K562 (cell line): ENCODE measurements at regions not wholly inside any gene's neighbourhood (a gene's known extent, or its start where the extent isn't known, plus 50 kb on each side); places are given as distances from the start of the nearest gene placed in this dataset.
A peak's percentile ranks its signal among the peaks of the same experiment; 100 is the strongest.

Source experiments
- ATAC-seq: fragments of 200-7000 bp; cut with Tn5 transposase; 3 replicates; pipeline ENCODE4 v1.9.1; 2020; ENCODE audit warnings: moderate library complexity
- BruUV-seq: library from RNA; stranded (reverse); fragments of 400-500 nt; replicated peaks from 2 replicates; lab custom pipeline; 2021; lab: Mats Ljungman, UMichigan
- CTCF ChIA-PET: fragments of 300-600 bp; formaldehyde crosslinking; extraction: SDS; loops from one replicate; lab custom pipeline; 2021; ENCODE audit warnings: low intra/inter-chr PET ratio; lab: Yijun Ruan, JAX
- POLR2A ChIA-PET: fragments of 300-600, 350-650 bp; sonication (Branson Sonifier 250); formaldehyde crosslinking; extraction: SDS; loops from one replicate; lab custom pipeline; 2021; ENCODE audit warnings: antibody characterized with exemption, inconsistent platforms; lab: Yijun Ruan, JAX
- DNase-seq, 4 experiments: peaks; one replicate each; pipeline versions ENCODE4 v3.0.0 to v3.0.0-alpha.2; 2011 to 2018; ENCODE audit warnings: low spot score in 3 of 4, mixed read lengths in 3 of 4; ENCODE audit errors: extremely low read depth in 1 of 4
- FAIRE-seq: peaks from 2 replicates; lab custom pipeline; 2011; peaks lifted over from hg19 to GRCh38; lab: Jason Lieb, UNC
- H2AFZ ChIP-seq: 2 replicates; pipeline ENCODE4 v1.6.0; 2011; ENCODE audit warnings: low read depth, low read length, control low read depth, inconsistent platforms
- H3K27ac ChIP-seq: fragments of 200-600 bp; 3 replicates; pipeline ENCODE4 v1.8.0; 2011; ENCODE audit warnings: low read depth, mild to moderate bottlenecking, control low read depth, inconsistent platforms, low read length, moderate library complexity, mixed read lengths; ENCODE audit errors: extremely low read depth
- H3K27me3 ChIP-seq, 2 experiments: fragments of 300-600 bp in 1 of 2; 2 replicates in 1 of 2; 3 replicates in 1 of 2; pipeline versions ENCODE4 v1.6.0 to v1.8.0; 2011; ENCODE audit warnings: inconsistent platforms in 2 of 2, low read length in 2 of 2, mild to moderate bottlenecking in 1 of 2, mixed read lengths in 1 of 2, moderate library complexity in 1 of 2; ENCODE audit not compliant: control insufficient read depth in 2 of 2, insufficient read depth in 2 of 2
- H3K36me3 ChIP-seq: fragments of 300-600 bp; 3 replicates; pipeline ENCODE4 v1.8.0; 2011; ENCODE audit warnings: mild to moderate bottlenecking, low read length, inconsistent platforms; ENCODE audit not compliant: control insufficient read depth, insufficient read depth
- H3K4me1 ChIP-seq, 2 experiments: fragments of 200-600 bp in 1 of 2; replicated peaks in 1 of 2; 2 replicates in 1 of 2; 3 replicates in 1 of 2; pipeline versions ENCODE4 v1.5.1 to v1.8.0; 2011; ENCODE audit warnings: inconsistent platforms in 2 of 2, low read length in 2 of 2, mild to moderate bottlenecking in 1 of 2, mixed read lengths in 1 of 2, moderate library complexity in 1 of 2; ENCODE audit not compliant: control insufficient read depth in 2 of 2, insufficient read depth in 2 of 2
- H3K4me2 ChIP-seq: 2 replicates; pipeline ENCODE4 v1.6.1; 2011; ENCODE audit warnings: low read length, control low read depth, inconsistent platforms, mixed read lengths; ENCODE audit not compliant: insufficient read depth
- H3K4me3 ChIP-seq: fragments of 200-600 bp; sonication (generic), shearing (Covaris generic); 2 replicates; pipeline ENCODE4 v1.5.1; 2016; ENCODE audit warnings: control low read depth, inconsistent platforms
- H3K79me2 ChIP-seq: fragments of 200-600 bp; 3 replicates; pipeline ENCODE4 v1.8.0; 2011; ENCODE audit warnings: low read length, inconsistent platforms; ENCODE audit not compliant: control insufficient read depth, insufficient read depth
- H3K9ac ChIP-seq, 2 experiments: 2 replicates each; pipeline versions ENCODE4 v1.6.0 to v1.6.1; 2011; ENCODE audit warnings: low read depth in 2 of 2, low read length in 2 of 2, control low read depth in 1 of 2, inconsistent platforms in 1 of 2, mild to moderate bottlenecking in 1 of 2, mixed read lengths in 1 of 2; ENCODE audit not compliant: insufficient read depth in 1 of 2
- H3K9me1 ChIP-seq: one replicate; pipeline ENCODE4 v1.6.0; 2011; ENCODE audit warnings: inconsistent platforms, mild to moderate bottlenecking, low read length, moderate library complexity; ENCODE audit not compliant: control insufficient read depth, insufficient read depth
- H3K9me3 ChIP-seq: replicated peaks from 2 replicates; pipeline ENCODE4 v1.5.1; 2011; ENCODE audit warnings: low read depth, low read length, inconsistent platforms; ENCODE audit not compliant: control insufficient read depth, insufficient read depth
- H4K20me1 ChIP-seq: replicated peaks from 2 replicates; pipeline ENCODE4 v1.6.1; 2011; ENCODE audit warnings: low read length, inconsistent platforms, mixed read lengths; ENCODE audit not compliant: control insufficient read depth, insufficient read depth
- CBX8 ChIP-seq: fragments of 200-600 bp; sonication (generic); IDR thresholded peaks from 2 replicates; pipeline ENCODE4 v1.6.1; 2012; ENCODE audit warnings: borderline replicate concordance, mixed run types, low read depth, mild to moderate bottlenecking, moderate library complexity, mixed read lengths, low read length, control low read depth, inconsistent platforms; ENCODE audit not compliant: poor library complexity, severe bottlenecking; ENCODE audit errors: extremely low read depth
- GTF2F1 ChIP-seq: IDR thresholded peaks from 2 replicates; pipeline ENCODE4 v1.6.1; 2011; ENCODE audit warnings: low read depth, low read length, improper control_type of control experiment
- PURB ChIP-seq: sonication (generic); formaldehyde crosslinking; IDR thresholded peaks from 2 replicates; pipeline ENCODE4 v1.9.0; 2021; ENCODE audit warnings: low read depth, mild to moderate bottlenecking, missing genetic modification reagents
- RB1 ChIP-seq: fragments of 450-650 bp; IDR thresholded peaks from 2 replicates; pipeline ENCODE4 v1.6.1; 2017; ENCODE audit warnings: low read depth, mild to moderate bottlenecking
- SAFB2 ChIP-seq: fragments of 200-400 bp; formaldehyde crosslinking; IDR thresholded peaks from 2 replicates; pipeline ENCODE4 v1.6.1; 2018; ENCODE audit warnings: borderline replicate concordance, low read length, low read depth, moderate library complexity; ENCODE audit not compliant: severe bottlenecking
- SPI1 ChIP-seq: IDR thresholded peaks from 2 replicates; pipeline ENCODE4 v1.6.1; 2011; ENCODE audit warnings: low read depth, low read length, control low read depth, borderline replicate concordance
- TAF9B ChIP-seq: fragments of 450-650 bp; IDR thresholded peaks from 2 replicates; pipeline ENCODE4 v1.6.1; 2018; ENCODE audit warnings: mild to moderate bottlenecking; ENCODE audit not compliant: partially characterized antibody
- TARDBP ChIP-seq: fragments of 450-650 bp; IDR thresholded peaks from 2 replicates; pipeline ENCODE4 v1.6.1; 2016
- TCFL5 ChIP-seq: fragments of 250-450 bp; sonication (Bioruptor Pico); conservative IDR thresholded peaks from 2 replicates; pipeline ENCODE4 v1.6.1; 2021; ENCODE audit warnings: mild to moderate bottlenecking, moderate library complexity, matching md5 sums
- TFAM ChIP-seq: fragments of 250-450 bp; sonication (Bioruptor Pico); conservative IDR thresholded peaks from 2 replicates; pipeline ENCODE4 v1.5.0; 2021; ENCODE audit warnings: mild to moderate bottlenecking, moderate library complexity
- ZNF174 ChIP-seq: fragments of 250-450 bp; sonication (Bioruptor Pico); IDR thresholded peaks from 2 replicates; pipeline ENCODE4 v1.4.0; 2020; ENCODE audit warnings: mild to moderate bottlenecking
- ZNF551 ChIP-seq: fragments of 250-450 bp; sonication (Bioruptor Pico); IDR thresholded peaks from 2 replicates; pipeline ENCODE4 v1.5.0; 2021; ENCODE audit warnings: mild to moderate bottlenecking, moderate library complexity
- ZNF699 ChIP-seq: fragments of 250-450 bp; sonication (Bioruptor Pico); IDR thresholded peaks from 2 replicates; pipeline ENCODE4 v1.8.0; 2021; ENCODE audit warnings: mild to moderate bottlenecking, moderate library complexity; ENCODE audit not compliant: insufficient replicate concordance
- WGBS: fragments of 100-300 bp; shearing (Covaris generic); methylation state at CpG from one replicate; pipeline ENCODE4 v1.1.6; 2016; ENCODE audit warnings: low coverage, mixed read lengths; ENCODE audit not compliant: insufficient coverage; ENCODE audit errors: missing lambda C conversion rate; 5-methylcytosine and 5-hydroxymethylcytosine counted together
- in situ Hi-C: fragments of 300-500 bp; cut with MboI; formaldehyde crosslinking; loops from 4 replicates; pipeline ENCODE4 v1.15.0; 2018; ENCODE audit warnings: inconsistent platforms, mixed read lengths
- intact Hi-C: fragments of 100-400 bp; cut with micrococcal nuclease; formaldehyde crosslinking; loops from 2 replicates; pipeline ENCODE4 v1.14.2; 2022
- TF ChIP-seq, protein P1 (sequence below): fragments of 450-650 bp; formaldehyde crosslinking; IDR thresholded peaks from 2 replicates; pipeline ENCODE4 v1.4.0; 2020; ENCODE audit warnings: mild to moderate bottlenecking, moderate library complexity

DNA sequence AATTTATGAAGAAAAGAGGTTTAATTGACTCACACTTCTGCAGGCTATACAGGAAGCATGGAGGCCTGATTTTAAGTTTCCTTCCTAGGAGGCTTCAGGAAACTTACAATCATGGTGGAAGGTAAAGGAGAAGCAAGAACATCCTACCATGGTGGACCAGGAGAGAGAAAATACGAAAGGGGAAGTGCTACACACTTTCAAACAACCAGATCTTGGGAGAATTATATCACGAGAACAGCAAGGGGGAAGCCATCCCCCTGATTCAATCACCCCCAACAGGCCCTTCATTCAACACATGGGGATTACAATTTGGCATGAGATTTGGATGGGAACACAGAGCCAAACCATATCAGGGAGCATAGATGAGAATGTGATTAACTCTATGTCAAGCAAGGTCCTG is 121.0 kb downstream of the MTHFS start:
- H3K9me1 ChIP-seq: no peaks in the 10 kb centered on the region
- in situ Hi-C loops: no loop called here
- H3K4me1 ChIP-seq: no peaks in the 10 kb centered on the region
- no peaks in the 10 kb centered on the region for H4K20me1 ChIP-seq
- no peak for ATAC-seq
- H3K9me3 ChIP-seq: no peaks in the 10 kb centered on the region
- ChIA-PET POLR2A (interaction anchor here (0.6 kb wide), 1 partner anchor 656 kb away, joined by 3 read pairs; no protein-coding TSS in a partner anchor), CTCF (no interaction called here)
- H3K27me3 ChIP-seq: peaks cover 5 to 23% of the 10 kb centered on the region in 2 experiments; a peak in 4 of 5 replicates
- BruUV-seq: no TSS peak
- no peak overlapping the region for H3K4me3 ChIP-seq
- no peaks in the 10 kb centered on the region for H3K36me3 ChIP-seq
- 0% methylated on average over 2 of the region's 2 CpGs for WGBS
- H3K27ac ChIP-seq: no peak overlapping the region
- H3K4me2 ChIP-seq: no peak overlapping the region
- no peak for TF ChIP-seq TCFL5 (CRISPR knock-in tag)
- peak; percentile 57; the same call in 1 of the 2 replicates for TF ChIP-seq SPI1
- H2AFZ ChIP-seq: no peak overlapping the region
- no peak for FAIRE-seq
- H3K79me2 ChIP-seq: no peaks in the 10 kb centered on the region
- intact Hi-C loops: no loop called here
- no peak overlapping the region for H3K9ac ChIP-seq
- no peak for DNase-seq

DNA sequence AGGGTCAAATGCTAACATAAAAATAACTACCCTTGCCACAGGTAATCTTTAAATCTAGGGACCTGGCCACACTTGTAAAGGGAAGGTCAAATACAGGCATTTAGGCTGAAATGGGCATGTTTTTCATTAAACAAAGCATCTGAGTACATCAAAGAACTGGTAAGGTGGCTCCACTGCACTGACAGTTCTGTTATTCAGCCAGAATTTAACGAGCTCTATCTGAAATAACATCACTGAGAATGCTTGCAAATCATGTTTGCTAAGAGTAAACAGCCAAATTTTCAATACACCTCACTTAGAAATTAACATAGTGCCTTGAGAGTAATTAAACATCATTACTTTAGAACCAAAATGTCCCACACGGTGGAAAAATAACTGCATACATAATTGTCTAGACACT is 118.9 kb downstream of the MTHFS start:
- Histone ChIP-seq H3K9me1 (no peaks in the 10 kb centered on the region), H4K20me1 (no peaks in the 10 kb centered on the region), H3K27me3 (peaks cover 2 to 17% of the 10 kb centered on the region in 2 experiments; a peak in 3 of 5 replicates), H3K79me2 (no peaks in the 10 kb centered on the region), H3K9me3 (no peaks in the 10 kb centered on the region), H3K9ac (no peak overlapping the region), H3K36me3 (no peaks in the 10 kb centered on the region), H2AFZ (no peak overlapping the region), H3K27ac (no peak overlapping the region), H3K4me2 (no peak overlapping the region), H3K4me1 (no peaks in the 10 kb centered on the region), H3K4me3 (no peak overlapping the region)
- FAIRE-seq: no peak
- in situ Hi-C loops: no loop called here
- DNase-seq: no peak
- ATAC-seq: no peak
- intact Hi-C loops: no loop called here
- no TSS peak for BruUV-seq
- 3% methylated on average over 2 of the region's 2 CpGs for WGBS
- POLR2A ChIA-PET: no interaction called here
- CTCF ChIA-PET: no interaction called here
- no peak for TF ChIP-seq SAFB2
- no peak for TF ChIP-seq GTF2F1
- no peak for TF ChIP-seq ZNF174 (CRISPR knock-in tag)
- no peak for TF ChIP-seq RB1
- no peak for TF ChIP-seq ZNF699
- no peak for TF ChIP-seq TARDBP
- no peak for TF ChIP-seq TFAM (CRISPR knock-in tag)
- TF ChIP-seq, protein P1, sequence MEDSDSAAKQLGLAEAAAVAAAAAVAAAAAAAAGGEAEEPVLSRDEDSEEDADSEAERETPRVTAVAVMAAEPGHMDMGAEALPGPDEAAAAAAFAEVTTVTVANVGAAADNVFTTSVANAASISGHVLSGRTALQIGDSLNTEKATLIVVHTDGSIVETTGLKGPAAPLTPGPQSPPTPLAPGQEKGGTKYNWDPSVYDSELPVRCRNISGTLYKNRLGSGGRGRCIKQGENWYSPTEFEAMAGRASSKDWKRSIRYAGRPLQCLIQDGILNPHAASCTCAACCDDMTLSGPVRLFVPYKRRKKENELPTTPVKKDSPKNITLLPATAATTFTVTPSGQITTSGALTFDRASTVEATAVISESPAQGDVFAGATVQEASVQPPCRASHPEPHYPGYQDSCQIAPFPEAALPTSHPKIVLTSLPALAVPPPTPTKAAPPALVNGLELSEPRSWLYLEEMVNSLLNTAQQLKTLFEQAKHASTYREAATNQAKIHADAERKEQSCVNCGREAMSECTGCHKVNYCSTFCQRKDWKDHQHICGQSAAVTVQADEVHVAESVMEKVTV: no peak
- no peak for TF ChIP-seq ZNF551 (CRISPR knock-in tag)
- TF ChIP-seq CBX8: no peak
- no peak for TF ChIP-seq PURB
- no peak for TF ChIP-seq TAF9B
